ENCODE measurements at regions not wholly inside any gene's neighbourhood (a gene's known extent, or its start where the extent isn't known, plus 50 kb on each side); places are given as distances from the start of the nearest gene placed in this dataset.
A peak's percentile ranks its signal among the peaks of the same experiment; 100 is the strongest.

DNA sequence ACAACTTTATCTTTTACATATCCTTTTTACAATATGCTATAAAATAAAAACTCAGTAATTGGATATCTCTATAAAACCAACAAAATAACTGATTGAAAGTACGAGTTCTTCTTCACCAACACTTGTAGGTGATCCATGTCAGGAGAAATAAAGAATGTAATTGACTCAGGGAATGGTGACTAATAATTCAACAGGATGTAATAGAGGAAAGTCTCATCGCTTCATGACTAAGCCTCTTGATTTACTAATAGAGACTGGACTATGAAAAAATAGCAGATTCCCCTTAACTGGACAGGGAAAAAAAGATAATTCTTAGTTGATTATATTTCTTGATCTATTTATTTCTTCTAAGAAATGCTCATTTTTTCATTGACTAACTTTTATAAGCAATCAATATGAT lies 507.7 kb upstream of the PTGER4 start:
- intact Hi-C loops (cut with micrococcal nuclease) = no loop called here
- POLR2A ChIA-PET = no interaction called here
- H3K9me3 Mint-ChIP-seq (ENCODE audit: unreplicated experiment) = peaks cover 19% of the 10 kb centered on the region

DNA sequence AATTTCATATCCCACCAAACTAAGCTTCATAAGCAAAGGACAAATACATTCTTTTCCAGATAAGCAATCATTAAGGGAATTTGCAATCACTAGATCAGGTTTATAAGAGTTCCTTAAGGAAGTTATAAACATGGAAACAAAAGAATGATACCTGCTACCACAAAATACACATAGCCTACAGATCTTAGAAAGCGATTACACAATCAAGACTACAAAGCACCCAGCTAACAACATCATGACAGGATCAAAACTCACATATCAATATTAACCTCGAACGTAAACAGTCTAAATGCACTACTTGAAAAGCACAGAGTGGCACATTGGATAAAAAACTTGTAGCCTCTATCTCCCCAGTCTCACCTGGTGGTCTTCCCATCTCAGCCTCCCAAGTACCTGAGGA lies 512.4 kb upstream of the PTGER4 start:
- BruUV-seq (replicated peaks) = no TSS peak

More for the DNA sequence above, 507.7 kb upstream of the PTGER4 start:
- CTCF ChIA-PET = no interaction called here
- Mint-ChIP-seq H3K36me3 (ENCODE audit: insufficient read depth, unreplicated experiment) (peaks cover 5% of the 10 kb centered on the region), H3K4me1 (ENCODE audit: insufficient read depth, unreplicated experiment) (peaks cover 3% of the 10 kb centered on the region), H3K4me3 (ENCODE audit: unreplicated experiment) (no peak overlapping the region), H3K27me3 (ENCODE audit: insufficient read depth, unreplicated experiment) (no peaks in the 10 kb centered on the region), H3K27ac (ENCODE audit: low read depth, unreplicated experiment) (no peak overlapping the region)
- TF ChIP-seq, protein P1, sequence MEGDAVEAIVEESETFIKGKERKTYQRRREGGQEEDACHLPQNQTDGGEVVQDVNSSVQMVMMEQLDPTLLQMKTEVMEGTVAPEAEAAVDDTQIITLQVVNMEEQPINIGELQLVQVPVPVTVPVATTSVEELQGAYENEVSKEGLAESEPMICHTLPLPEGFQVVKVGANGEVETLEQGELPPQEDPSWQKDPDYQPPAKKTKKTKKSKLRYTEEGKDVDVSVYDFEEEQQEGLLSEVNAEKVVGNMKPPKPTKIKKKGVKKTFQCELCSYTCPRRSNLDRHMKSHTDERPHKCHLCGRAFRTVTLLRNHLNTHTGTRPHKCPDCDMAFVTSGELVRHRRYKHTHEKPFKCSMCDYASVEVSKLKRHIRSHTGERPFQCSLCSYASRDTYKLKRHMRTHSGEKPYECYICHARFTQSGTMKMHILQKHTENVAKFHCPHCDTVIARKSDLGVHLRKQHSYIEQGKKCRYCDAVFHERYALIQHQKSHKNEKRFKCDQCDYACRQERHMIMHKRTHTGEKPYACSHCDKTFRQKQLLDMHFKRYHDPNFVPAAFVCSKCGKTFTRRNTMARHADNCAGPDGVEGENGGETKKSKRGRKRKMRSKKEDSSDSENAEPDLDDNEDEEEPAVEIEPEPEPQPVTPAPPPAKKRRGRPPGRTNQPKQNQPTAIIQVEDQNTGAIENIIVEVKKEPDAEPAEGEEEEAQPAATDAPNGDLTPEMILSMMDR (IDR thresholded peaks at IDR 0.05; ENCODE audit: unreplicated experiment) = no peak
- DNase-seq (ENCODE audit: unreplicated experiment) = peak; percentile 39
- BruUV-seq (replicated peaks) = no TSS peak

GRCh38 chr5:40166802-40167201 lies 512.9 kb upstream of the PTGER4 start:
- H3K4me1 Mint-ChIP-seq (ENCODE audit: insufficient read depth, unreplicated experiment) = peaks cover 10% of the 10 kb centered on the region
- no peak overlapping the region for H3K4me3 Mint-ChIP-seq (ENCODE audit: unreplicated experiment)
- peaks cover 5% of the 10 kb centered on the region for H3K36me3 Mint-ChIP-seq (ENCODE audit: insufficient read depth, unreplicated experiment)
- peak; percentile 17 for DNase-seq (ENCODE audit: unreplicated experiment)
- H3K9me3 Mint-ChIP-seq (ENCODE audit: unreplicated experiment) = peaks cover 19% of the 10 kb centered on the region
- ChIA-PET CTCF (interaction anchor here (0.6 to 1.8 kb wide), 3 partner anchors 217 to 624 kb away, joined by 3 to 6 read pairs (median 3); no protein-coding TSS in a partner anchor), POLR2A (interaction anchor here (0.7 to 1.8 kb wide), 3 partner anchors 97 to 666 kb away, joined by 3 to 5 read pairs (median 4); no protein-coding TSS in a partner anchor)
- H3K27me3 Mint-ChIP-seq (ENCODE audit: insufficient read depth, unreplicated experiment) = no peaks in the 10 kb centered on the region
- TF ChIP-seq, protein P1 (IDR thresholded peaks at IDR 0.05; ENCODE audit: unreplicated experiment) = no peak
- BruUV-seq (replicated peaks) = no TSS peak
- no peak overlapping the region for H3K27ac Mint-ChIP-seq (ENCODE audit: low read depth, unreplicated experiment)
- intact Hi-C loops (cut with micrococcal nuclease) = loop anchor here (2.0 to 10.0 kb wide), 4 partner anchors 452 to 570 kb away; partner anchors contain the start of gene PTGER4

More for the DNA sequence above, 512.4 kb upstream of the PTGER4 start:
- intact Hi-C loops (cut with micrococcal nuclease) = loop anchor here (2.0 to 10.0 kb wide), 4 partner anchors 452 to 570 kb away; partner anchors contain the start of gene PTGER4
- TF ChIP-seq, protein P1 (IDR thresholded peaks at IDR 0.05; ENCODE audit: unreplicated experiment) = no peak
- Mint-ChIP-seq H3K27ac (ENCODE audit: low read depth, unreplicated experiment) (no peak overlapping the region), H3K27me3 (ENCODE audit: insufficient read depth, unreplicated experiment) (no peaks in the 10 kb centered on the region), H3K9me3 (ENCODE audit: unreplicated experiment) (peaks cover 19% of the 10 kb centered on the region), H3K4me1 (ENCODE audit: insufficient read depth, unreplicated experiment) (peaks cover 10% of the 10 kb centered on the region), H3K4me3 (ENCODE audit: unreplicated experiment) (no peak overlapping the region), H3K36me3 (ENCODE audit: insufficient read depth, unreplicated experiment) (peaks cover 5% of the 10 kb centered on the region)
- ChIA-PET POLR2A (interaction anchor here (1.8 kb wide), 1 partner anchor 510 kb away, joined by 4 read pairs; no protein-coding TSS in a partner anchor), CTCF (interaction anchor here (0.6 to 1.8 kb wide), 2 partner anchors 453 to 624 kb away, joined by 3 to 6 read pairs; no protein-coding TSS in a partner anchor)
- DNase-seq (ENCODE audit: unreplicated experiment) = no peak

GRCh38 chr5:40165789-40166728 lies 513.7 kb upstream of the PTGER4 start:
- no peak overlapping the region for H3K27ac Mint-ChIP-seq (ENCODE audit: low read depth, unreplicated experiment)
- TF ChIP-seq, protein P1 (IDR thresholded peaks at IDR 0.05; ENCODE audit: unreplicated experiment) = peak; percentile 16
- DNase-seq (ENCODE audit: unreplicated experiment) = peak; percentile 14
- BruUV-seq (replicated peaks) = no TSS peak
- no peaks in the 10 kb centered on the region for H3K27me3 Mint-ChIP-seq (ENCODE audit: insufficient read depth, unreplicated experiment)
- peaks cover 5% of the 10 kb centered on the region for H3K36me3 Mint-ChIP-seq (ENCODE audit: insufficient read depth, unreplicated experiment)
- intact Hi-C loops (cut with micrococcal nuclease) = loop anchor here (2.0 to 10.0 kb wide), 4 partner anchors 451 to 571 kb away; partner anchors contain the start of gene PTGER4
- peaks cover 12% of the 10 kb centered on the region for H3K9me3 Mint-ChIP-seq (ENCODE audit: unreplicated experiment)
- H3K4me3 Mint-ChIP-seq (ENCODE audit: unreplicated experiment) = no peak overlapping the region
- ChIA-PET POLR2A (interaction anchor here (0.6 to 1.8 kb wide), 4 partner anchors 96 to 667 kb away, joined by 3 to 5 read pairs (median 4); no protein-coding TSS in a partner anchor), CTCF (interaction anchor here (0.6 to 1.8 kb wide), 8 partner anchors 113 to 625 kb away, joined by 3 to 6 read pairs (median 3); no protein-coding TSS in a partner anchor)
- H3K4me1 Mint-ChIP-seq (ENCODE audit: insufficient read depth, unreplicated experiment) = peaks cover 10% of the 10 kb centered on the region

Measured in MCF 10A (cell line).